ENCODE measurements at regions not wholly inside any gene's neighbourhood (a gene's known extent, or its start where the extent isn't known, plus 50 kb on each side); places are given as distances from the start of the nearest gene placed in this dataset.

DNA sequence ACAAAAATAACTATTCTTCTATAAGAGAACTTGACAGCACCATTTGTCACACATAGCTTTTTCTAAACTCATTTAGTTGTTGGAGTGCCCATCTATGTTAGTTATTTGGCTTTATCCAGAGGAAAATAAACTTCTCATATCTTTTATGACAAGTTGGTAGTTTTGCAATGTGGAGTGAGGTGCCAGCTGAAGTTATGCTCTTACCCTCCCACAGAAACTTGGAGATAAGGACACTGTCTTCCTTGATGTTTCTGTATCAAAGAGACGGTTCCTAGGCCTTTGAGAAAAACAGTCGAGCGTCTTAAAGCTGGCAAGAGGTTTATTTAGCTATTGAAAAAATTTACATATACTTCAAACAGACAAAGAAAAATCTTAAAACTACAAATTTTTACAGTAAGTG lies 1079.7 kb downstream of the SLITRK1 start:
- H3K27me3 ChIP-seq (ENCODE audit: insufficient read depth, poor library complexity, severe bottlenecking): no peaks in the 10 kb centered on the region
- ATAC-seq (ENCODE audit: low read depth) (no peak), DNase-seq (ENCODE audit: low spot score) (no peak)
- no peaks in the 10 kb centered on the region for H3K9me3 ChIP-seq (ENCODE audit: severe bottlenecking)
- no peak overlapping the region for H3K4me3 ChIP-seq (ENCODE audit: severe bottlenecking)
- TF ChIP-seq CTCF (IDR thresholded peaks at IDR 0.05; ENCODE audit: poor library complexity, severe bottlenecking): no peak
- H3K4me1 ChIP-seq (ENCODE audit: insufficient read depth, poor library complexity, severe bottlenecking): no peaks in the 10 kb centered on the region
- no peak overlapping the region for H3K27ac ChIP-seq (ENCODE audit: poor library complexity, severe bottlenecking)
- no peaks in the 10 kb centered on the region for H3K36me3 ChIP-seq (ENCODE audit: low read depth)

DNA sequence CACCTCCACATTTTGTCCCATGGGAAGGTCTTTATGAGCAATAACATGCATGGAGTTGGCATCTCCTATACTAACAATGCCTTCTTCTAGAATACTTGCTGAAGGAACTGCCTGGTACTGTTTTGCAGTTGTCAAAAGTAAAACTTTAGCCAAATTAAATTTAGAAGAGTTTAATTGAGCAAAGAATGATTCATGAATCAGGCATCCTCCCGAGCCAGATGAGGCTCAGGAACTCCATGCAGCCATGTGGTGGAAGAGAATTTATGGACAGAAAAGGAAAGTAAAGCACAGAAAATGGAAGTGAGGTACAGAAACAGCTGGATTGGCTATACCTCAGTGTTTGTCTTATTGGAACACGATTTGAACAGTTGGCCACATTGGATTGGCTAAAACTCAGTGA lies 1081.9 kb downstream of the SLITRK1 start:
- H3K27ac ChIP-seq (ENCODE audit: poor library complexity, severe bottlenecking): no peak overlapping the region
- ATAC-seq (ENCODE audit: low read depth) (no peak), DNase-seq (ENCODE audit: low spot score) (no peak)
- H3K4me1 ChIP-seq (ENCODE audit: insufficient read depth, poor library complexity, severe bottlenecking): no peaks in the 10 kb centered on the region
- H3K9me3 ChIP-seq (ENCODE audit: severe bottlenecking): no peaks in the 10 kb centered on the region
- H3K4me3 ChIP-seq (ENCODE audit: severe bottlenecking): no peak overlapping the region
- TF ChIP-seq CTCF (IDR thresholded peaks at IDR 0.05; ENCODE audit: poor library complexity, severe bottlenecking): no peak
- H3K36me3 ChIP-seq (ENCODE audit: low read depth): no peaks in the 10 kb centered on the region
- no peaks in the 10 kb centered on the region for H3K27me3 ChIP-seq (ENCODE audit: insufficient read depth, poor library complexity, severe bottlenecking)

GRCh38 chr13:82797876-82798275 lies 1084.4 kb downstream of the SLITRK1 start:
- Histone ChIP-seq H3K36me3 (ENCODE audit: low read depth) (no peaks in the 10 kb centered on the region), H3K4me1 (ENCODE audit: insufficient read depth, poor library complexity, severe bottlenecking) (no peaks in the 10 kb centered on the region), H3K9me3 (ENCODE audit: severe bottlenecking) (no peaks in the 10 kb centered on the region), H3K27me3 (ENCODE audit: insufficient read depth, poor library complexity, severe bottlenecking) (no peaks in the 10 kb centered on the region), H3K4me3 (ENCODE audit: severe bottlenecking) (no peak overlapping the region), H3K27ac (ENCODE audit: poor library complexity, severe bottlenecking) (no peak overlapping the region)
- ATAC-seq (ENCODE audit: low read depth) (no peak), DNase-seq (ENCODE audit: low spot score) (no peak)
- no peak for TF ChIP-seq CTCF (IDR thresholded peaks at IDR 0.05; ENCODE audit: poor library complexity, severe bottlenecking)

GRCh38 chr13:82791035-82791434 lies 1091.2 kb downstream of the SLITRK1 start:
- ATAC-seq (ENCODE audit: low read depth) (no peak), DNase-seq (ENCODE audit: low spot score) (no peak)
- TF ChIP-seq CTCF (IDR thresholded peaks at IDR 0.05; ENCODE audit: poor library complexity, severe bottlenecking): no peak
- Histone ChIP-seq H3K27ac (ENCODE audit: poor library complexity, severe bottlenecking) (no peak overlapping the region), H3K27me3 (ENCODE audit: insufficient read depth, poor library complexity, severe bottlenecking) (no peaks in the 10 kb centered on the region), H3K4me3 (ENCODE audit: severe bottlenecking) (no peak overlapping the region), H3K36me3 (ENCODE audit: low read depth) (no peaks in the 10 kb centered on the region), H3K4me1 (ENCODE audit: insufficient read depth, poor library complexity, severe bottlenecking) (no peaks in the 10 kb centered on the region), H3K9me3 (ENCODE audit: severe bottlenecking) (no peaks in the 10 kb centered on the region)

- DNase-seq (ENCODE audit: low spot score) (no peak), ATAC-seq (ENCODE audit: low read depth) (no peak)
- Histone ChIP-seq H3K27me3 (ENCODE audit: insufficient read depth, poor library complexity, severe bottlenecking) (no peaks in the 10 kb centered on the region), H3K9me3 (ENCODE audit: severe bottlenecking) (no peaks in the 10 kb centered on the region), H3K4me1 (ENCODE audit: insufficient read depth, poor library complexity, severe bottlenecking) (no peaks in the 10 kb centered on the region), H3K4me3 (ENCODE audit: severe bottlenecking) (no peak overlapping the region), H3K36me3 (ENCODE audit: low read depth) (no peaks in the 10 kb centered on the region), H3K27ac (ENCODE audit: poor library complexity, severe bottlenecking) (no peak overlapping the region)
- no peak for TF ChIP-seq CTCF (IDR thresholded peaks at IDR 0.05; ENCODE audit: poor library complexity, severe bottlenecking)
Observed at GRCh38 chr13:82772816-82773215, 1109.5 kb downstream of the SLITRK1 start.
